Right lobe of liver (tissue), 6 donors: ENCODE measurements at regions not wholly inside any gene's neighbourhood (a gene's known extent, or its start where the extent isn't known, plus 50 kb on each side); places are given as distances from the start of the nearest gene placed in this dataset.

ENCODE experiments used
- ATAC-seq, 4 donors: fragments of 200-7000 bp; cut with Tn5 transposase; one replicate each; pipeline ENCODE4 v1.9.1; 2020; ENCODE audit warnings: mild to moderate bottlenecking in 4 of 4, moderate library complexity in 4 of 4
- DNase-seq, 3 donors: peaks; one replicate each; pipeline ENCODE4 v3.0.0-alpha.2; 2020
- H3K27ac ChIP-seq, 3 donors: fragments of 200-600 bp; one replicate each; pipeline ENCODE4 v1.8.0; 2022
- H3K27me3 ChIP-seq, 2 donors: fragments of 200-600 bp; one replicate each; pipeline ENCODE4 v1.8.0; 2022
- H3K36me3 ChIP-seq, 4 donors: fragments of 200-600 bp; sonication (generic) in 1 of 4; one replicate each; pipeline versions ENCODE4 v1.5.1 to v1.8.0; 2017 to 2022; ENCODE audit warnings: control low read depth in 1 of 4
- H3K4me1 ChIP-seq, 4 donors: fragments of 200-600 bp; sonication (generic) in 1 of 4; one replicate each; pipeline versions ENCODE4 v1.5.1 to v1.8.0; 2017 to 2022; ENCODE audit warnings: control low read depth in 1 of 4
- H3K4me3 ChIP-seq, 3 donors: fragments of 200-600 bp; one replicate each; pipeline ENCODE4 v1.8.0; 2022
- H3K9me3 ChIP-seq, 4 donors: fragments of 200-600 bp; sonication (generic) in 1 of 4; one replicate each; pipeline versions ENCODE4 v1.5.1 to v1.8.0; 2017 to 2022; ENCODE audit warnings: control low read depth in 1 of 4
- POLR2A ChIP-seq: fragments of 450-650 bp; IDR thresholded peaks from one replicate; pipeline ENCODE4 v1.6.1; 2017; ENCODE audit warnings: antibody characterized with exemption, mild to moderate bottlenecking
- WGBS: methylation state at CpG from one replicate; pipeline ENCODE4 v1.1.6; 2018; ENCODE audit warnings: low coverage, low lambda C conversion rate; ENCODE audit not compliant: insufficient coverage; ENCODE audit errors: missing lambda C conversion rate; 5-methylcytosine and 5-hydroxymethylcytosine counted together
- intact Hi-C, 2 donors: fragments of 100-400 bp; cut with DNase I; formaldehyde crosslinking; loops; one replicate each; pipeline versions ENCODE4 v1.11.2 to v1.14.1; 2022
- TF ChIP-seq, protein P1 (sequence below), 4 donors: fragments of 200-600 bp in 3 of 4; fragments of 450-650 bp in 1 of 4; IDR thresholded peaks; one replicate each; pipeline versions ENCODE4 v1.5.1 to v1.8.0; 2016 to 2022; ENCODE audit warnings: antibody characterized with exemption in 4 of 4, mild to moderate bottlenecking in 2 of 4
- donor health status: DM: no; HTN: yes; CAD: no.
- donor health status: DM: no; HTN: no; CAD: no.
- donor health status: DM: no; HTN: no; CAD: no.
- donor health status: DM: no; HTN: yes; CAD: no.
- donor health status: DM: no; HTN: yes; CAD: no.

- Histone ChIP-seq H3K9me3 (no peaks in the 10 kb centered on the region), H3K27ac (no peak overlapping the region), H3K36me3 (no peaks in the 10 kb centered on the region), H3K4me1 (no peaks in the 10 kb centered on the region), H3K4me3 (no peak overlapping the region), H3K27me3 (no peaks in the 10 kb centered on the region)
- intact Hi-C loops, result no loop called here
- DNase-seq, result no peak
- 67% methylated on average over 1 of the region's 1 CpG for WGBS
- no peak for ATAC-seq
- TF ChIP-seq POLR2A, result no peak
- TF ChIP-seq, protein P1, sequence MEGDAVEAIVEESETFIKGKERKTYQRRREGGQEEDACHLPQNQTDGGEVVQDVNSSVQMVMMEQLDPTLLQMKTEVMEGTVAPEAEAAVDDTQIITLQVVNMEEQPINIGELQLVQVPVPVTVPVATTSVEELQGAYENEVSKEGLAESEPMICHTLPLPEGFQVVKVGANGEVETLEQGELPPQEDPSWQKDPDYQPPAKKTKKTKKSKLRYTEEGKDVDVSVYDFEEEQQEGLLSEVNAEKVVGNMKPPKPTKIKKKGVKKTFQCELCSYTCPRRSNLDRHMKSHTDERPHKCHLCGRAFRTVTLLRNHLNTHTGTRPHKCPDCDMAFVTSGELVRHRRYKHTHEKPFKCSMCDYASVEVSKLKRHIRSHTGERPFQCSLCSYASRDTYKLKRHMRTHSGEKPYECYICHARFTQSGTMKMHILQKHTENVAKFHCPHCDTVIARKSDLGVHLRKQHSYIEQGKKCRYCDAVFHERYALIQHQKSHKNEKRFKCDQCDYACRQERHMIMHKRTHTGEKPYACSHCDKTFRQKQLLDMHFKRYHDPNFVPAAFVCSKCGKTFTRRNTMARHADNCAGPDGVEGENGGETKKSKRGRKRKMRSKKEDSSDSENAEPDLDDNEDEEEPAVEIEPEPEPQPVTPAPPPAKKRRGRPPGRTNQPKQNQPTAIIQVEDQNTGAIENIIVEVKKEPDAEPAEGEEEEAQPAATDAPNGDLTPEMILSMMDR (IDR thresholded peaks at IDR 0.05), result no peak
Observed at GRCh38 chr13:27338207-27338606, 67.6 kb downstream of the RASL11A start.

- Histone ChIP-seq H3K27ac (no peak overlapping the region), H3K36me3 (no peaks in the 10 kb centered on the region), H3K9me3 (no peaks in the 10 kb centered on the region), H3K27me3 (no peaks in the 10 kb centered on the region), H3K4me3 (no peak overlapping the region), H3K4me1 (no peaks in the 10 kb centered on the region)
- no peak for ATAC-seq
- DNase-seq, result no peak
- intact Hi-C loops, result no loop called here
- 61% methylated on average over 8 of the region's 8 CpGs for WGBS
- TF ChIP-seq, protein P1 (IDR thresholded peaks at IDR 0.05), result no peak
- no peak for TF ChIP-seq POLR2A
Observed at GRCh38 chr13:27338816-27339215, 68.2 kb downstream of the RASL11A start.

- WGBS, result 23% methylated on average over 5 of the region's 6 CpGs
- ATAC-seq (peak; percentile 38 to 59 (median 54)), DNase-seq (no peak)
Observed at GRCh38 chr13:27339299-27339698, 68.7 kb downstream of the RASL11A start.

DNA sequence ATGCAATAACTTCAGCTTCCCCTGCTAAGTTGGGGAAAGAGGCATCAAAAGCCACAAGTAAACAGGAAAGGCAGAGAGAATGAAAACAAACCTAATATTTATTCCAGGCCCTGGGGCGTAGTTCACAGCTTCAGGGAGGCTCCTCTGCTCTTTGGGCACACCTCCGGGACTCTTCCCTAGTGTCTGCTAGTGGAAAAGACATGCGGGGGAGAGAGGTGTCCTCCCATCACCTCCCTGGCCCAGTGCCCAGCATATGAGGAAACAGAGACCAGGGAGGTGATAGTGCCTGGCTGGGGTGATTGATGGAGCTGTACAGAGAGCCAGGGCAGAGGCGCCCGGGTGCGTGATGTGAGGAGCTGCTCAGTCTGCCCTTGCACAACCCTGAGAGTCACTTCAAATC, 71.0 kb downstream of the RASL11A start:
- intact Hi-C loops, result no loop called here
- 43% methylated on average over 3 of the region's 6 CpGs for WGBS
- DNase-seq (peak in 1 of 3 donors; percentile 30), ATAC-seq (peak in 2 of 4 donors; percentile 28 to 63)
- no peak overlapping the region for H3K4me3 ChIP-seq
- H3K27ac ChIP-seq, result no peak overlapping the region
- H3K9me3 ChIP-seq, result no peaks in the 10 kb centered on the region
- H3K4me1 ChIP-seq, result no peaks in the 10 kb centered on the region
- no peaks in the 10 kb centered on the region for H3K27me3 ChIP-seq
- TF ChIP-seq, protein P1 (IDR thresholded peaks at IDR 0.05), result no peak
- TF ChIP-seq POLR2A, result no peak
- H3K36me3 ChIP-seq, result no peaks in the 10 kb centered on the region

More at GRCh38 chr13:27339299-27339698, 68.7 kb downstream of the RASL11A start:
- Histone ChIP-seq H3K9me3 (no peaks in the 10 kb centered on the region), H3K4me1 (no peaks in the 10 kb centered on the region), H3K27ac (no peak overlapping the region), H3K36me3 (no peaks in the 10 kb centered on the region), H3K27me3 (no peaks in the 10 kb centered on the region), H3K4me3 (no peak overlapping the region)
- TF ChIP-seq POLR2A, result no peak
- TF ChIP-seq, protein P1 (IDR thresholded peaks at IDR 0.05), result peak; percentile 7 to 41 (median 38)
- intact Hi-C loops, result no loop called here
